Stimulated activated naive CD8-positive, alpha-beta T cell treated with anti-CD3 and anti-CD28 coated beads, Interleukin-15, Interleukin-2, amounts not matched to agents 100 U/mL and 50 U/mL, for 24 hours (primary cell): ENCODE measurements at regions not wholly inside any gene's neighbourhood (a gene's known extent, or its start where the extent isn't known, plus 50 kb on each side); places are given as distances from the start of the nearest gene placed in this dataset.
"Not testable (repeated sequence)": the region's sequence is repeated elsewhere in the genome, so short reads cannot be mapped to it uniquely, and the experiment has no call there.

Experiments used
- ATAC-seq: fragments of 150-1000 bp; cut with Tn5 transposase; one replicate; pipeline ENCODE4 v1.10.0; 2021
- DNase-seq: peaks from one replicate; pipeline ENCODE4 v3.0.0; 2021

DNA sequence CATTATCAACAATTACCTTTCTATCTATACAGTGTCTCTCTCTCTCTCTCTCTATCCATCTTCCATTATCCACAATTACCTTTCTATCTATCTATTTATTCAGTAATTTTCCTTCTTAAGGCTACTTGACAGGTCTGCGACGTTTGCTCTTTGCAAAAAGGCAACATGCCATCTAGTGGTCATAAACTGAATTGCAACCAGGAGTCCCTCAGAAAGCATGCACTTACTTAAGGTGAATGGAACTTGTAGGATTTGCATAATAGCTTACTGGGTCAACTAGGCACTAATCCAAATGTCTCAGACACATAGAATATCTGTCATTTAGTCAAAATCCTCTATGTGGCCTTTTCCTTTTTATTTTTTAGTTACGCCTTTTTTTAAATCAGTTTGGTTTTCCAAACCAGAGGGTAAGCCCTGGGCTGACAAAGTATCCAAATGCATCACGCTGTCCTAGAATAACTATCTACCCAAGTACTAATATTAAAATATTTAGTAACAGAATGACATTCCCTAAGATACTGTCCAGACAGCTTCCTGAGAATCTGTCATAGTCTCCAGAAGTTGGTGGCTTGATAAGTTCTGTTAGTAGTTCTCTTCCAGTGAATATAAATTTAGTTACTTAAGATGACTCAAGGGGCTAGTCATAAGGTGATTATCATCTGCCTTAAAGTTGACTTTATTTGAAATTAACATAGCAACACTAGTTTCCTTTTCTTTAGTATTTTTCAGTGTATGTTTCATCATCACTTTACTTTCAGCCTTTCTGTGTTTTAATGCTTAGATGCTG is 208.3 kb downstream of the PPP1R3A start:
- DNase-seq (peak; percentile 17), ATAC-seq (peak; percentile 43)

- no peak for DNase-seq
- ATAC-seq, result no peak
Measured at GRCh38 chr7:113705439-113705838, 213.4 kb downstream of the PPP1R3A start.

GRCh38 chr7:113698556-113699220 is 220.1 kb downstream of the PPP1R3A start:
- ATAC-seq (no peak), DNase-seq (no peak)

DNA sequence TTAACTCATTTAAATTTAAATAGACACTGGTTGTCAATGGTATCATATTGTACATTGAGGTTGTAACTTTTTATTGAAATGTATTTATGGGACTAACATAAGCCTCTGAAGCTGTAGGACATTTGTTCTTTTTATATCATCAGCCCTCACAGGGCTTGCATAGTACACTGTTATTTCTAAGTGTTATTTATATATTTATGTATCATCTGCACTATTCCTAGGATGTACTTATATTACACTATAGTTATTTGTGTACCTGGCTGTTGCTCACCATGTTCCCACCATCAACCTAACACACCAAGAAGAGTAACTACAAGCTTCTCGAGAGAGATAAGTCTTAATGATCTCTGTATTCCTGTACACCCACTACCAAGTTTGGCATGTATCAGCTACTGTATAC is 224.7 kb downstream of the PPP1R3A start:
- no peak for ATAC-seq

GRCh38 chr7:113684165-113684564 is 234.6 kb downstream of the PPP1R3A start:
- ATAC-seq, result no peak
- no peak for DNase-seq

More for the DNA sequence above, 224.7 kb downstream of the PPP1R3A start:
- no peak for DNase-seq

DNA sequence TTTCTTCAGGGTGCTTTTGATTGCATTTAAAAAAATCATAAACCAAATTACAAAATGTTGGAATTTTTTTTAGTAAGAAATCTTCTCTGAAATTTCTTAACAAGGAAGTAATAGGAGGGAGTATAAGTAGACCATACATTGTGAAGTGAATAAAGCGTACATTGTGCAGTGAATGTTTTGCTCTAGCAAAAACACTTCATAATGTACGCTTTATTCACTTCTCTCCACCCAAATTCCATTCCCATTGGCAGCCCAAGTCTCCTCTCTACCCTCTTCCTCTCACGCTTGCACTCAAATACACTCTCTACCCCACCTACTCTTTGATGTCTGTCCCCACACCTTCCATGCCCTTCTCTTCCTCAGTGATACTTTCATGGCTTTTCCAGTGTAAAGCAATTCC is 241.0 kb downstream of the PPP1R3A start:
- ATAC-seq (no peak), DNase-seq (no peak)

- no peak for ATAC-seq
- no peak for DNase-seq
Measured at GRCh38 chr7:113664867-113665266, 253.9 kb downstream of the PPP1R3A start.

- DNase-seq (no peak), ATAC-seq (no peak)
Measured at GRCh38 chr7:113659416-113659815, 259.4 kb downstream of the PPP1R3A start.

- DNase-seq, result no peak
- ATAC-seq, result no peak
Measured at GRCh38 chr7:113657603-113658002, 261.2 kb downstream of the PPP1R3A start.

DNA sequence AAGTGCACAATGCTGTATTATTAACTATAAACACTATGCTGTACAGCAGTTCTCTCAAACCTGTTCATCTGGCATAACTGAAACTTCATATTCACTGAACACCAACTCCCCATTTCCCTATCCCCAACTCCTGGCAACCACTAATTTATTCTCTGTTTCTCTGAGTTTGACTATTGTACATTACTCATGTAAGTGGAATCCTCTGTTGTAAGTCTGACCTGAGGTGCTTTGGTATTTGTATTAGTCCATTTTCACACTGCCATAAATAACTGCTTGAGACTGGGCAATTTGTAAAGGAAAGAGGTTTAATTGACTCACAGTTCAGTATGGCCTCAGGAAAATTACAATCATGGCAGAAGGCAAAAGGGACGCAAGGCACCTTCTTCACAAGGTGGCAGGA is 266.3 kb downstream of the PPP1R3A start:
- DNase-seq (no peak), ATAC-seq (no peak)

- no peak for DNase-seq
- no peak for ATAC-seq
Measured at GRCh38 chr7:113649556-113649955, 269.3 kb downstream of the PPP1R3A start.

- ATAC-seq, result no peak
- DNase-seq, result no peak
Measured at GRCh38 chr7:113639221-113639620, 279.6 kb downstream of the PPP1R3A start.

DNA sequence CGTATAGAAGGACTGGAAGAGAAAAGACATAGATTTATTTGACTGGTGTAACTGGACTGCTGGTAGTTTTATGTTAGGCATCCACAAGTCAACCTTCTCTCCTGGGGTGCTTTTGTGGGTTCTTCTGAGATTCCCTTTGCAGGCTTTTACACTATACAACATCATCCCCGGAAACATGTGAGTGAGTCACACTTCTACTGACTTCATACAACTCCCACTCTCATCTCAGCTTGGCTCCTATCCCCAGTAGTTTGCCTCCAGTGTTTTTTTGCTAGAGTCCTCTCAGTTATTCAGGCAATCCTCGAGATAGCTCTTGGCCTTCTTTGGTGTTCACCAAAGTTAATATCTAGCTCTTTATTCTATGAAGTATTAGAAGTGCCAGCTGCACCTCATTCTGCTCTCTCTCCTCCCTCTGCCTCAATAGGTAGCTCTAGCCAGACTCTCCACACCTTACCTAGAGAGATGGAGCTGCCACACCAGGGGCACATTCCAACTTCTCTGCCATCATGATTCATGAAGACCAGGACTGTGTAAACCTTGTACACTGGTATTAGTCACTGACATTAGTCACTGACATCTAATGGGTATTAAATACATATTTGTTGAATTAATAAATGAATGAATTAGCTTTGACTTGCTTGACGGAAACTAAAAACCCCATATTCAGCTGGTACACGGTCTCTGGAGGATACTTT is 281.9 kb downstream of the PPP1R3A start:
- ATAC-seq (no peak), DNase-seq (no peak)

DNA sequence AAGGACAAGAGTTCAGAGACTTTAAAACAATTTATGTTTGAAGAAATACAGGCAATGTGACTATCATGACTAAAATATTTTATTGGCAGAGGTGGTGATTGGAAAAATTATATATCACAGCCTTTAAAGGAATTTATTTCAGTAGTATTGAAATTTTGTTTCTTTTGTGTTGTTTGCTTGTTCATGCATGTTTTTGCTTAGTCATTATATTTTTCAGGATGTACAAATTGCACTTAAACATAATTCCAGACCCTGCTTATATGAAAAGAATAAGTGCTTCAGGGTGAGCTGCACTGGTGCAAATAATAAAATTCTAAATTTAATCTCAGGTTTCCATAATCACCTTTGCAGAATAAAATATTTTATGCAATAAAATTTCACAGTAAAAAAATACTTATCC is 283.3 kb downstream of the PPP1R3A start:
- no peak for DNase-seq
- ATAC-seq, result no peak

GRCh38 chr7:113633073-113633472 is 285.7 kb downstream of the PPP1R3A start:
- no peak for ATAC-seq
- DNase-seq, result no peak

- no peak for DNase-seq
- no peak for ATAC-seq
Measured at GRCh38 chr7:113628948-113629847, 289.6 kb downstream of the PPP1R3A start.

DNA sequence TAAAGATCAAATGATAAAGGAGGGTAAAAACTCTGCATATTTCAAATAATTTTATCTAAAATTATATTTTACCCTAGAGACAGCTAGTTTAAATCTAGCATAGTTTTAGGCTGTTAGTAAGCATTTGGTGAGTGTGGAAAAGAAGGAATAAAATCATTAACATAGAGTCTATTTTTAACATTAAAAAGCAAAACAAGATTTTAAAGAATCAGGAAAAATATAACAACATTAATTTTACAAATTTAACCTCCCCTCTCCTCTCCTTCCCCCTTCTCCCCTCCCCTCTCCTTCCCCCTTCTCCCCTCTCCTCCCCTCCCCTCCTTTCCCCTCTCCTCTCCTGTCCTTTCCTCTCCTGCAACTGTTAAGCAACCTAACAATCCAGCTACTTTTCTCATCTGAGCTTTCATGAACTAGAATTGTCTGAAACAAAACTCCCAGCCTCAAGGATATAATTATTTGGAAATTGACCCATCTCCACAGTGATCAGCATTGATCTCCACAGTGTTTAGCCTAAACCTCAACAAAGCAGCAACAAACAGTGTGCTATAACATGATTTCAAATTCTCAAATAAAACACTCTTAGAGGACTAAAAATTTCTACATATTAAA is 293.2 kb downstream of the PPP1R3A start:
- ATAC-seq (no peak), DNase-seq (no peak)

GRCh38 chr7:113622796-113623195 is 296.0 kb downstream of the PPP1R3A start:
- DNase-seq, result no peak
- ATAC-seq, result no peak

DNA sequence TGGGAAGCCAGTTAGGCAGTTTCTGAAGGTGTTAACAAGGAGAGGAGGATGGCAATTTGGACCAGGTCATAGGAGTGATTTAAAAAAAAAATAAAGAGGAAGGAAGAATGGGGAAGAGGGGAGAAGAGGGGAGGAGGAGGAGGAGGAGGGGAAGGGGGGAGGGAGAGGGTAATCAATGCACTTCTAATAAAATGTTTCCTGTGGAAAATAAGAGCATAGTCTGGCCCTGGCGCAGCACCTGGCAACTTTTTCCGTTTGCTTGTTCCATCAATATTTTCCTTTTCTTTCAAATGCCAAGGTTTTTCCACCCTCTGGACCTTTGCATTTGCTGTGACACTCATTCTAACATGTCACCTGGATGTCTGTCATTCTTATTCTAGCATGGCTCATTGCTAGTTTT is 308.2 kb downstream of the PPP1R3A start:
- no peak for DNase-seq
- ATAC-seq, result no peak

- no peak for ATAC-seq
- DNase-seq, result no peak
Measured at GRCh38 chr7:113608782-113609181, 310.0 kb downstream of the PPP1R3A start.

GRCh38 chr7:113606325-113606724 is 312.5 kb downstream of the PPP1R3A start:
- no peak for ATAC-seq
- no peak for DNase-seq

GRCh38 chr7:113600428-113600827 is 318.4 kb downstream of the PPP1R3A start:
- DNase-seq, ATAC-seq: not testable (repeated sequence)
